OCI-LY1 (cell line): ENCODE measurements at regions not wholly inside any gene's neighbourhood (a gene's known extent, or its start where the extent isn't known, plus 50 kb on each side); places are given as distances from the start of the nearest gene placed in this dataset.

ENCODE experiments used
- CTCF ChIP-seq: fragments of 200-600 bp; sonication (generic), shearing (Covaris generic); IDR thresholded peaks from 2 replicates; pipeline ENCODE4 v1.5.1; 2017; ENCODE audit warnings: mild to moderate bottlenecking, antibody characterized with exemption, low read length, moderate library complexity, mixed read lengths
- EZH2 ChIP-seq: fragments of 200-600 bp; sonication (generic), shearing (Covaris generic); IDR thresholded peaks from 2 replicates; pipeline ENCODE4 v1.8.0; 2017; ENCODE audit warnings: borderline replicate concordance, mixed run types, mild to moderate bottlenecking, antibody characterized with exemption, low read length, moderate library complexity, mixed read lengths

GRCh38 chr14:98236314-98236713 is 1035.7 kb downstream of the BCL11B start:
- TF ChIP-seq CTCF: no peak
- no peak for TF ChIP-seq EZH2
